IMR-90 (cell line): ENCODE measurements at regions not wholly inside any gene's neighbourhood (a gene's known extent, or its start where the extent isn't known, plus 50 kb on each side); places are given as distances from the start of the nearest gene placed in this dataset.

Experiments used
- ATAC-seq: fragments of 200-7000 bp; cut with Tn5 transposase; 2 replicates; pipeline ENCODE4 v1.9.1; 2020; ENCODE audit warnings: low read depth, mild to moderate bottlenecking, moderate library complexity
- BruUV-seq: library from RNA; stranded (reverse); fragments of 400-500 nt; replicated peaks from 2 replicates; lab custom pipeline; 2021; lab: Mats Ljungman, UMichigan
- CTCF ChIA-PET: fragments of 300-600 bp; formaldehyde crosslinking; extraction: SDS; loops from one replicate; lab custom pipeline; 2021; ENCODE audit warnings: antibody characterized with exemption; lab: Yijun Ruan, JAX
- POLR2A ChIA-PET: fragments of 300-600 bp; sonication (Branson Sonifier 250); formaldehyde crosslinking; loops from one replicate; lab custom pipeline; 2022; ENCODE audit warnings: antibody characterized with exemption; ENCODE audit not compliant: unreplicated experiment; lab: Charles Lee
- DNase-seq: peaks from one replicate; pipeline ENCODE4 v3.0.0; 2013
- H2AFZ ChIP-seq: replicated peaks from 2 replicates; pipeline ENCODE3; 2013; ENCODE audit warnings: low read length, mild to moderate bottlenecking; ENCODE audit not compliant: poor library complexity
- H2AK5ac ChIP-seq: 2 replicates; pipeline ENCODE4 v1.6.1; 2013; ENCODE audit warnings: low read depth, low read length, inconsistent platforms
- H2AK9ac ChIP-seq: replicated peaks from 2 replicates; pipeline ENCODE3; 2013; ENCODE audit warnings: mild to moderate bottlenecking, low read depth, low read length, moderate library complexity; ENCODE audit not compliant: poor library complexity
- H2BK120ac ChIP-seq: 2 replicates; pipeline ENCODE4 v1.6.1; 2013; ENCODE audit warnings: low read depth, low read length, inconsistent platforms
- H2BK15ac ChIP-seq: 3 replicates; pipeline ENCODE4 v1.6.1; 2013; ENCODE audit warnings: low read depth, low read length, inconsistent platforms
- H2BK20ac ChIP-seq: 2 replicates; pipeline ENCODE4 v1.6.1; 2013; ENCODE audit warnings: low read depth, mild to moderate bottlenecking, inconsistent platforms, low read length, moderate library complexity
- H2BK5ac ChIP-seq: 2 replicates; pipeline ENCODE4 v1.6.1; 2013; ENCODE audit warnings: mild to moderate bottlenecking, low read depth, low read length, inconsistent platforms; ENCODE audit not compliant: poor library complexity, severe bottlenecking
- H3K14ac ChIP-seq: replicated peaks from 2 replicates; pipeline ENCODE4 v1.6.1; 2013; ENCODE audit warnings: low read depth, low read length, inconsistent platforms
- H3K18ac ChIP-seq: 2 replicates; pipeline ENCODE4 v1.6.1; 2013; ENCODE audit warnings: low read depth, low read length, control low read depth
- H3K23ac ChIP-seq: 2 replicates; pipeline ENCODE4 v1.6.1; 2013; ENCODE audit warnings: low read depth, low read length, inconsistent platforms
- H3K27ac ChIP-seq: 2 replicates; pipeline ENCODE4 v1.5.1; 2013; ENCODE audit warnings: mild to moderate bottlenecking, control low read depth, low read length; ENCODE audit not compliant: insufficient read depth
- H3K27me3 ChIP-seq: 2 replicates; pipeline ENCODE4 v1.6.1; 2013; ENCODE audit warnings: low read length; ENCODE audit not compliant: control insufficient read depth, insufficient read depth
- H3K36me3 ChIP-seq: 2 replicates; pipeline ENCODE4 v1.6.1; 2013; ENCODE audit warnings: low read length, mixed read lengths; ENCODE audit not compliant: control insufficient read depth, insufficient read depth
- H3K4ac ChIP-seq: 2 replicates; pipeline ENCODE4 v1.6.1; 2013; ENCODE audit warnings: low read depth, low read length, inconsistent platforms
- H3K4me1 ChIP-seq: 2 replicates; pipeline ENCODE4 v1.6.1; 2013; ENCODE audit warnings: low read length, mixed read lengths; ENCODE audit not compliant: control insufficient read depth, insufficient read depth
- H3K4me2 ChIP-seq: 2 replicates; pipeline ENCODE4 v1.6.1; 2013; ENCODE audit warnings: low read depth, mild to moderate bottlenecking, control low read depth, low read length, moderate library complexity
- H3K4me3 ChIP-seq: 2 replicates; pipeline ENCODE4 v1.5.1; 2013; ENCODE audit warnings: low read depth, mild to moderate bottlenecking, control low read depth, low read length, moderate library complexity; ENCODE audit not compliant: insufficient read depth
- H3K56ac ChIP-seq: 2 replicates; pipeline ENCODE4 v1.6.1; 2013; ENCODE audit warnings: low read length, inconsistent platforms; ENCODE audit not compliant: insufficient read depth; ENCODE audit errors: extremely low read depth
- H3K79me1 ChIP-seq, 2 experiments: 2 replicates each; pipeline ENCODE4 v1.6.1; 2013; ENCODE audit warnings: low read length in 2 of 2, inconsistent platforms in 1 of 2, low read depth in 1 of 2
- H3K9ac ChIP-seq: 2 replicates; pipeline ENCODE4 v1.6.1; 2013; ENCODE audit warnings: low read depth, low read length, control low read depth
- H3K9me1 ChIP-seq: 2 replicates; pipeline ENCODE4 v1.6.1; 2013; ENCODE audit warnings: low read length, inconsistent platforms; ENCODE audit not compliant: insufficient read depth
- H3K9me3 ChIP-seq: 2 replicates; pipeline ENCODE4 v1.6.1; 2013; ENCODE audit warnings: low read length; ENCODE audit not compliant: control insufficient read depth, insufficient read depth
- H4K20me1 ChIP-seq: 2 replicates; pipeline ENCODE4 v1.6.1; 2013; ENCODE audit warnings: low read length, inconsistent platforms; ENCODE audit not compliant: insufficient read depth
- H4K5ac ChIP-seq: 2 replicates; pipeline ENCODE4 v1.6.1; 2013; ENCODE audit warnings: mild to moderate bottlenecking, low read depth, low read length, control low read depth
- H4K8ac ChIP-seq, 2 experiments: 2 replicates each; pipeline ENCODE4 v1.6.1; 2013; ENCODE audit warnings: low read depth in 2 of 2, low read length in 2 of 2, control low read depth in 1 of 2, inconsistent platforms in 1 of 2
- H4K91ac ChIP-seq: 2 replicates; pipeline ENCODE4 v1.6.1; 2013; ENCODE audit warnings: low read depth, low read length, inconsistent platforms; ENCODE audit not compliant: insufficient read depth
- BHLHE40 ChIP-seq: fragments of 150-350 bp; IDR thresholded peaks from 2 replicates; pipeline ENCODE4 v1.6.1; 2016; ENCODE audit warnings: mild to moderate bottlenecking, low read depth, low read length
- CEBPB ChIP-seq: IDR thresholded peaks from 2 replicates; pipeline ENCODE4 v1.6.1; 2012; ENCODE audit warnings: low read depth, low read length, improper control_type of control experiment
- CHD1 ChIP-seq: IDR thresholded peaks from 2 replicates; pipeline ENCODE4 v1.6.1; 2012; ENCODE audit warnings: low read depth, low read length, improper control_type of control experiment
- FOS ChIP-seq: fragments of 150-350 bp; IDR thresholded peaks from 2 replicates; pipeline ENCODE4 v1.6.1; 2016; ENCODE audit warnings: low read depth, low read length
- MAFK ChIP-seq: IDR thresholded peaks from 2 replicates; pipeline ENCODE4 v1.6.1; 2012; ENCODE audit warnings: low read depth, low read length, improper control_type of control experiment
- MAZ ChIP-seq: IDR thresholded peaks from 2 replicates; pipeline ENCODE4 v1.6.1; 2012; ENCODE audit warnings: low read depth, mild to moderate bottlenecking, low read length, improper control_type of control experiment, moderate library complexity, borderline replicate concordance
- NFE2L2 ChIP-seq: fragments of 150-350 bp; IDR thresholded peaks from 2 replicates; pipeline ENCODE4 v1.6.1; 2016; ENCODE audit warnings: low read depth, mild to moderate bottlenecking, low read length
- POLR2A ChIP-seq: IDR thresholded peaks from 2 replicates; pipeline ENCODE4 v1.6.1; 2012; ENCODE audit warnings: mild to moderate bottlenecking, low read depth, low read length
- RAD21 ChIP-seq: IDR thresholded peaks from 2 replicates; pipeline ENCODE4 v1.6.1; 2012; ENCODE audit warnings: low read length, improper control_type of control experiment
- RFX5 ChIP-seq: IDR thresholded peaks from 2 replicates; pipeline ENCODE4 v1.8.0; 2012; ENCODE audit warnings: low read depth, mild to moderate bottlenecking, low read length, moderate library complexity
- SMC3 ChIP-seq: fragments of 150-350 bp; IDR thresholded peaks from 2 replicates; pipeline ENCODE4 v1.6.1; 2016; ENCODE audit warnings: low read depth, mild to moderate bottlenecking, antibody characterized with exemption, low read length, moderate library complexity
- WGBS, 2 experiments: methylation state at CpG; one replicate each; pipeline versions ENCODE4 v1.1.5 to v1.1.7; 2013; ENCODE audit warnings: missing lambda C conversion rate in 2 of 2; ENCODE audit not compliant: insufficient read length in 1 of 2; ENCODE audit errors: extremely low coverage in 2 of 2; 5-methylcytosine and 5-hydroxymethylcytosine counted together
- dilution Hi-C: fragments of 300-500 bp; cut with HindIII; formaldehyde crosslinking; loops from one replicate; pipeline ENCODE4 v1.14.3; 2018; ENCODE audit warnings: low sequenced_read_pairs; ENCODE audit not compliant: unreplicated experiment
- in situ Hi-C: fragments of 300-500 bp; cut with MboI; formaldehyde crosslinking; loops from 3 replicates; pipeline ENCODE4 v1.14.3; 2019; ENCODE audit warnings: low sequenced_read_pairs, inconsistent platforms, mixed read lengths
- intact Hi-C: fragments of 100-400 bp; cut with micrococcal nuclease; formaldehyde crosslinking; loops from 2 replicates; pipeline ENCODE4 v1.10.0; 2022
- TF ChIP-seq, protein P1 (sequence below): conservative IDR thresholded peaks from 2 replicates; pipeline ENCODE4 v1.5.1; 2012; ENCODE audit warnings: mild to moderate bottlenecking, low read depth, low read length, improper control_type of control experiment

DNA sequence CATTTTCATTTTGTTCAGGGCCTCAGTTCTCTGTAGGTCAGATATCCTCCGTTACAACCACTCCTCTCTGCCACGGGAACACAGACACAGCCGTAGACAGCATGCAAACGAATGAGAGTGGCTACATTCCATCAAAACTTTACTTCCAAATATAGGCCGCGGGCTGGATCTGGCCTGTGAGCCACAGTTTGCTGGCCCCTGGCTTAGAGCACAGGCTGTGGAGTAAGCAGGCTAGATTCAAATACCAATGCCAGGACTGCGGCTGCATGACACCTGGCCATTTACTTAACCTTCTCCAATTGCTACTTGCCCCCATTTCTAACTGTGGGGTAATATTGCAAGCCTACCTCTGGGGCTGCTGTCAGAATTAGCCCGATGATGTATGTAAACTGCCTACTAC is 325.8 kb upstream of the POU3F3 start:
- Histone ChIP-seq H2BK5ac (no peak overlapping the region), H3K14ac (no peak overlapping the region), H4K20me1 (no peaks in the 10 kb centered on the region), H3K9me3 (peaks cover 9% of the 10 kb centered on the region), H3K18ac (no peak overlapping the region), H3K36me3 (no peaks in the 10 kb centered on the region), H3K9me1 (no peaks in the 10 kb centered on the region), H3K9ac (no peak overlapping the region), H3K79me1 (no peaks in the 10 kb centered on the region), H4K91ac (no peak overlapping the region), H4K5ac (no peak overlapping the region), H3K27me3 (no peaks in the 10 kb centered on the region), H3K4me1 (no peaks in the 10 kb centered on the region), H3K4ac (no peak overlapping the region), H2BK15ac (no peak overlapping the region), H2AFZ (no peak overlapping the region), H4K8ac (no peak overlapping the region), H3K4me2 (no peak overlapping the region), H3K27ac (no peak overlapping the region), H3K56ac (no peak overlapping the region), H3K4me3 (no peak overlapping the region), H2AK5ac (no peak overlapping the region), H2BK120ac (no peak overlapping the region), H2AK9ac (no peak overlapping the region), H2BK20ac (no peak overlapping the region), H3K23ac (no peak overlapping the region)
- dilution Hi-C loops, result no loop called here
- no TSS peak for BruUV-seq
- CTCF ChIA-PET, result no interaction called here
- TF ChIP-seq BHLHE40 (no peak), CEBPB (no peak), RAD21 (no peak), FOS (no peak), CHD1 (no peak), POLR2A (no peak), NFE2L2 (no peak), MAFK (no peak), RFX5 (no peak), MAZ (no peak), SMC3 (no peak)
- TF ChIP-seq, protein P1, sequence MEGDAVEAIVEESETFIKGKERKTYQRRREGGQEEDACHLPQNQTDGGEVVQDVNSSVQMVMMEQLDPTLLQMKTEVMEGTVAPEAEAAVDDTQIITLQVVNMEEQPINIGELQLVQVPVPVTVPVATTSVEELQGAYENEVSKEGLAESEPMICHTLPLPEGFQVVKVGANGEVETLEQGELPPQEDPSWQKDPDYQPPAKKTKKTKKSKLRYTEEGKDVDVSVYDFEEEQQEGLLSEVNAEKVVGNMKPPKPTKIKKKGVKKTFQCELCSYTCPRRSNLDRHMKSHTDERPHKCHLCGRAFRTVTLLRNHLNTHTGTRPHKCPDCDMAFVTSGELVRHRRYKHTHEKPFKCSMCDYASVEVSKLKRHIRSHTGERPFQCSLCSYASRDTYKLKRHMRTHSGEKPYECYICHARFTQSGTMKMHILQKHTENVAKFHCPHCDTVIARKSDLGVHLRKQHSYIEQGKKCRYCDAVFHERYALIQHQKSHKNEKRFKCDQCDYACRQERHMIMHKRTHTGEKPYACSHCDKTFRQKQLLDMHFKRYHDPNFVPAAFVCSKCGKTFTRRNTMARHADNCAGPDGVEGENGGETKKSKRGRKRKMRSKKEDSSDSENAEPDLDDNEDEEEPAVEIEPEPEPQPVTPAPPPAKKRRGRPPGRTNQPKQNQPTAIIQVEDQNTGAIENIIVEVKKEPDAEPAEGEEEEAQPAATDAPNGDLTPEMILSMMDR, result no peak
- DNase-seq (no peak), ATAC-seq (no peak)
- WGBS, 2 experiments, result 20% methylated on average over 5 of the region's 8 CpGs; no CpG with 5 or more reads in 1 of the 2 experiments
- in situ Hi-C loops, result no loop called here
- intact Hi-C loops, result no loop called here
- POLR2A ChIA-PET, result no interaction called here
